Mesendoderm (in vitro differentiated cells): ENCODE measurements at regions not wholly inside any gene's neighbourhood (a gene's known extent, or its start where the extent isn't known, plus 50 kb on each side); places are given as distances from the start of the nearest gene placed in this dataset.

ENCODE experiments used
- DNase-seq: peaks from one replicate; pipeline ENCODE4 v3.0.0; 2013
- H2AK5ac ChIP-seq: 2 replicates; pipeline ENCODE4 v1.6.1; 2013; ENCODE audit warnings: low read length, inconsistent platforms
- H2BK120ac ChIP-seq: 2 replicates; pipeline ENCODE4 v1.6.1; 2013; ENCODE audit warnings: low read depth, mild to moderate bottlenecking, low read length, moderate library complexity, mixed read lengths
- H2BK15ac ChIP-seq: replicated peaks from 2 replicates; pipeline ENCODE4 v1.6.1; 2013; ENCODE audit warnings: low read depth, mild to moderate bottlenecking, moderate library complexity
- H2BK5ac ChIP-seq: 2 replicates; pipeline ENCODE4 v1.6.1; 2013; ENCODE audit warnings: low read length, inconsistent platforms
- H3K18ac ChIP-seq: 2 replicates; pipeline ENCODE4 v1.6.1; 2013; ENCODE audit warnings: mild to moderate bottlenecking, low read length, mixed read lengths
- H3K23ac ChIP-seq: one replicate; pipeline ENCODE4 v1.6.1; 2013; ENCODE audit warnings: low read length
- H3K27ac ChIP-seq: 2 replicates; pipeline ENCODE4 v1.5.1; 2013; ENCODE audit warnings: low read depth, mild to moderate bottlenecking, inconsistent platforms, low read length, moderate library complexity
- H3K27me3 ChIP-seq: 2 replicates; pipeline ENCODE4 v1.6.1; 2013; ENCODE audit warnings: low read length, control low read depth, mild to moderate bottlenecking, inconsistent platforms; ENCODE audit not compliant: insufficient read depth, poor library complexity
- H3K36me3 ChIP-seq: 2 replicates; pipeline ENCODE4 v1.6.1; 2013; ENCODE audit warnings: low read length, inconsistent platforms; ENCODE audit not compliant: control insufficient read depth, insufficient read depth
- H3K4ac ChIP-seq: one replicate; pipeline ENCODE4 v1.6.1; 2013; ENCODE audit warnings: low read depth, mild to moderate bottlenecking, low read length, moderate library complexity
- H3K4me1 ChIP-seq: 2 replicates; pipeline ENCODE4 v1.6.1; 2013; ENCODE audit warnings: low read depth, low read length, inconsistent platforms; ENCODE audit not compliant: control insufficient read depth
- H3K4me2 ChIP-seq: 2 replicates; pipeline ENCODE4 v1.6.1; 2013; ENCODE audit warnings: low read length
- H3K4me3 ChIP-seq: 2 replicates; pipeline ENCODE4 v1.5.1; 2013; ENCODE audit warnings: mild to moderate bottlenecking, low read length
- H3K56ac ChIP-seq: one replicate; pipeline ENCODE4 v1.6.1; 2013; ENCODE audit warnings: low read length
- H3K79me1 ChIP-seq: 2 replicates; pipeline ENCODE4 v1.6.1; 2013; ENCODE audit warnings: low read length, inconsistent platforms
- H3K79me2 ChIP-seq: 2 replicates; pipeline ENCODE4 v1.6.1; 2013; ENCODE audit warnings: mild to moderate bottlenecking, low read length; ENCODE audit not compliant: control insufficient read depth, insufficient read depth
- H3K9ac ChIP-seq: 2 replicates; pipeline ENCODE4 v1.6.1; 2013; ENCODE audit warnings: low read length, inconsistent platforms
- H4K5ac ChIP-seq: one replicate; pipeline ENCODE4 v1.6.1; 2013; ENCODE audit warnings: low read length
- H4K8ac ChIP-seq: one replicate; pipeline ENCODE4 v1.6.1; 2013; ENCODE audit warnings: low read depth, mild to moderate bottlenecking, control low read depth, low read length, moderate library complexity
- WGBS: extraction: QIAGEN DNeasy Blood & Tissue Kit; methylation state at CpG from one replicate; pipeline ENCODE4 v1.1.7; 2013; ENCODE audit warnings: low lambda C conversion rate, missing lambda C conversion rate; ENCODE audit not compliant: insufficient coverage; ENCODE audit errors: extremely low coverage; 5-methylcytosine and 5-hydroxymethylcytosine counted together

DNA sequence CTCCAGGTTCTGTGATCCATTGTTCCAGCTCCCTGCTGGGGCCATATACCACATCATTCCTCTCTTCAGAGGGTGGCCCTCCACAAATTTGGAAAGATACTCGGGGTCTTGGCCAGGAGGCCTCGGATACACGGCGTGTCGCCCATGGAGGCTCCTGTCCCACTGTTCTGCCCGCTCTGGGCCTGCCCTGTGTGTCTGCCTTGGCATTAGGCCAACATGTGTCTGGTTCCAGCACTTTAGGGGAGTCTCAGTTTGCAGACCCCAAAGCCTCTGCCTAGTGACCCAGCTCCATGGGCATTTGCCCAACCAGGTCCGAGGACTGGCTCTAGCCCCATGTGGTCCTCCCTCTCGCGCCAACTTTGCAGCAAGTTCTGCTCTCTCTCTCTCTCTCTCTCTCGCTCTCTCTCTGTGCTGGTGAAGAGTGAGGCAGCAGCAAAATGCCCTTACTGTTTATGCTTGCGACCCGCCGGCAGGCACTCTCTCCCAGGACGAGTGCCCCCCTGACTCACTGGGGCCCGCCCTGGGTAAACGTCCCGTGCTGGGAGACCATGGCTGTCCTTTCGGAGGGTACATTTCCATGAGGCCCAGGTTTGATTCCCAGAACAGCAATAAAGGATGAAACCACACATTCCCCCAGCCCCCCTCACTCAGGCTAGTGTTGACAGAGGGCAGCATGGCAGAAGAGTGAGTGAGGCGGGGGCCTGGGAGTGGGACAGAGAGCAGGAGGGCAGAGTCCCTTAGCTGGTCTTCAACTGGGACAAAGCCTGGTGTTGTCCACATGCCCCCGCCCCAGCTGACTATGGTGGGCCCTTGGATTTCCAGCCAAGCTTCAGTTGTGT is 77.9 kb downstream of the ISG20 start:
- H3K9ac ChIP-seq: no peak overlapping the region
- H3K4me1 ChIP-seq: no peaks in the 10 kb centered on the region
- no peak overlapping the region for H4K8ac ChIP-seq
- H2BK15ac ChIP-seq: no peak overlapping the region
- no peak overlapping the region for H3K4me3 ChIP-seq
- H3K79me2 ChIP-seq: no peaks in the 10 kb centered on the region
- H3K56ac ChIP-seq: no peak overlapping the region
- H2BK120ac ChIP-seq: no peak overlapping the region
- H2AK5ac ChIP-seq: no peak overlapping the region
- no peaks in the 10 kb centered on the region for H3K79me1 ChIP-seq
- H3K4ac ChIP-seq: no peak overlapping the region
- no peaks in the 10 kb centered on the region for H3K27me3 ChIP-seq
- H3K27ac ChIP-seq: no peak overlapping the region
- no peak overlapping the region for H3K23ac ChIP-seq
- H2BK5ac ChIP-seq: no peak overlapping the region
- no peaks in the 10 kb centered on the region for H3K36me3 ChIP-seq
- no peak for DNase-seq
- H3K4me2 ChIP-seq: no peak overlapping the region
- no peak overlapping the region for H3K18ac ChIP-seq
- no CpG with 5 or more reads among the region's 20 CpGs for WGBS
- H4K5ac ChIP-seq: no peak overlapping the region

DNA sequence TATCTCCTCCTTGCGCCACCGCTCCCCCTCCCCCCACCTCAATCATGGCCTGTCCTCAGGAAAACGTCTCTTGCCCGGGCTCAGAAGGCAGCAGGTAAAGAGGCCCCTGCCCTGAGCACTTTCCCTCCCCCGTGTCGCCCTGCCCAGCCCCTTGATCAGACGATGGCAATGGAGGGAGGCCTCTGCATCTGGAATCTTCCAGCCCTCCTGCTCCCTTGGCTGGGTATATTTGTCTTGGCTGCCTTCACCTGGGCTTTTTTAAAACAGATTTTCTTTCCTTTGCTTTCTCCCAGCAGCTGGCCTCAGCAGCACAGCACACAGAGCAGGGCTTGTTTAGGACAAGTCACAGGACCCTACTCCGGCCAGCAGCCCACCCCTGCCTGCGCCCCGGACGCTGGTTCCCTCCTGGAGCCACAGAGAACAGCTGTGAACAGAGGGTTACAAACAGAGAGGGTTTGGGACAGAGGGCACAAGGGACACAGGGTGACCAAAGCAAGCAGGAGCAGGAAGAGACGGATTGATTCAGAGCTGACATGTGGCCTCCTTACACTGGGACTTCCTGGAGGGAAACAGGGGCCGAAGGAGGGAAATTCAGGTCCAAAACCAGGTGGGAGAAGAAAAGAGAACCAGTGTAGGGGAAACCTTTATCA is 78.7 kb downstream of the ISG20 start:
- no peak overlapping the region for H3K4me2 ChIP-seq
- H3K79me2 ChIP-seq: no peaks in the 10 kb centered on the region
- no peak overlapping the region for H2BK15ac ChIP-seq
- H3K36me3 ChIP-seq: no peaks in the 10 kb centered on the region
- H3K4me1 ChIP-seq: no peaks in the 10 kb centered on the region
- H3K4me3 ChIP-seq: no peak overlapping the region
- H2BK5ac ChIP-seq: no peak overlapping the region
- no peak overlapping the region for H4K5ac ChIP-seq
- H3K18ac ChIP-seq: no peak overlapping the region
- no peak overlapping the region for H3K56ac ChIP-seq
- no peak overlapping the region for H2BK120ac ChIP-seq
- H3K79me1 ChIP-seq: no peaks in the 10 kb centered on the region
- no peaks in the 10 kb centered on the region for H3K27me3 ChIP-seq
- H2AK5ac ChIP-seq: no peak overlapping the region
- no CpG with 5 or more reads among the region's 13 CpGs for WGBS
- H3K27ac ChIP-seq: no peak overlapping the region
- DNase-seq: no peak
- H3K23ac ChIP-seq: no peak overlapping the region
- H3K9ac ChIP-seq: no peak overlapping the region
- H4K8ac ChIP-seq: no peak overlapping the region
- no peak overlapping the region for H3K4ac ChIP-seq

DNA sequence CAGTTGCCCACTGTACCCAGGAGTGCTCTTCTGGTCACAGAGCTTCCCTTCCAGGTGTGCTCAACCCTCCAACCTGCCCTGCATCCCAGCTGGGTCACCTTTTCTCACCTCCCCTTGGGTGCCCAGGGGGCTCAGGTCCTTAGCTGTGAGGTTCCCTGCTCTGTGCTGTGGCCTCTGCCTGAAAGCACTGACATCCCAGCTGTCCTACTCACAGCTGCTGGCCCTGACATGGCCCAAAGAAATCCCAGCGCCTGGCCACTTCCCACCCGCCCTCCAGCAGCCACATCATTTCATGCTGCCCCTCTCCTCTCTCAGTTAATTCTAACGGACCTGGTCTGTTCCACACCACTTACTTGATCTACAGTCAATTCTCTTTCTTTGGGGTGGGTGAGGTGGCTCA is 79.9 kb downstream of the ISG20 start:
- Histone ChIP-seq H3K23ac (no peak overlapping the region), H3K56ac (no peak overlapping the region), H3K9ac (no peak overlapping the region), H3K27me3 (no peaks in the 10 kb centered on the region), H2BK120ac (no peak overlapping the region), H4K8ac (no peak overlapping the region), H2BK5ac (no peak overlapping the region), H2BK15ac (no peak overlapping the region), H3K4me2 (no peak overlapping the region), H3K4me1 (no peaks in the 10 kb centered on the region), H3K36me3 (no peaks in the 10 kb centered on the region), H3K79me1 (no peaks in the 10 kb centered on the region), H3K4me3 (no peak overlapping the region), H2AK5ac (no peak overlapping the region), H3K18ac (no peak overlapping the region), H3K79me2 (no peaks in the 10 kb centered on the region), H3K27ac (no peak overlapping the region), H3K4ac (no peak overlapping the region), H4K5ac (no peak overlapping the region)
- no peak for DNase-seq
- no CpG with 5 or more reads among the region's 3 CpGs for WGBS

DNA sequence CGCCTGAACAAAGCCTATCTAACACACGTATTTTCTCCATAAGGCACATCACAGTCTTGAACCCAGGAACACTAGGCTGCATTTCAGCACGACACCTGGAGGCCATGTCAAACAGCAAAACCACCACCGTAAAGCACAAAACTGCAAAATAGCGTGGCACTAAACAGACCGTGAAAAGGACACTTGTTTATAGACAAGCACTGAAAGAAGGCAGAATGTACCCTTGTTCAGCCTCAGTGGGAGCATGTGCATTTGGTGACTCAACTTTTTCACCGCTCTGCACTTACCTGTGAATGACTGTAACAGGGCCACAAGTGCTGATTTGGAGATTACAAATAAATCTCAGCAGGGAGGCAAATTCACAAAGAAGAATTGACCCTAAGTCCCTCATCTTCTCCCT is 80.8 kb downstream of the ISG20 start:
- Histone ChIP-seq H3K36me3 (no peaks in the 10 kb centered on the region), H3K23ac (no peak overlapping the region), H4K5ac (no peak overlapping the region), H3K9ac (no peak overlapping the region), H3K27ac (no peak overlapping the region), H2BK120ac (no peak overlapping the region), H2BK15ac (no peak overlapping the region), H3K4me1 (no peaks in the 10 kb centered on the region), H3K27me3 (no peaks in the 10 kb centered on the region), H3K4ac (no peak overlapping the region), H3K4me2 (no peak overlapping the region), H4K8ac (no peak overlapping the region), H3K4me3 (no peak overlapping the region), H2AK5ac (no peak overlapping the region), H3K56ac (no peak overlapping the region), H3K79me1 (no peaks in the 10 kb centered on the region), H2BK5ac (no peak overlapping the region), H3K18ac (no peak overlapping the region), H3K79me2 (no peaks in the 10 kb centered on the region)
- no CpG with 5 or more reads among the region's 7 CpGs for WGBS
- no peak for DNase-seq

DNA sequence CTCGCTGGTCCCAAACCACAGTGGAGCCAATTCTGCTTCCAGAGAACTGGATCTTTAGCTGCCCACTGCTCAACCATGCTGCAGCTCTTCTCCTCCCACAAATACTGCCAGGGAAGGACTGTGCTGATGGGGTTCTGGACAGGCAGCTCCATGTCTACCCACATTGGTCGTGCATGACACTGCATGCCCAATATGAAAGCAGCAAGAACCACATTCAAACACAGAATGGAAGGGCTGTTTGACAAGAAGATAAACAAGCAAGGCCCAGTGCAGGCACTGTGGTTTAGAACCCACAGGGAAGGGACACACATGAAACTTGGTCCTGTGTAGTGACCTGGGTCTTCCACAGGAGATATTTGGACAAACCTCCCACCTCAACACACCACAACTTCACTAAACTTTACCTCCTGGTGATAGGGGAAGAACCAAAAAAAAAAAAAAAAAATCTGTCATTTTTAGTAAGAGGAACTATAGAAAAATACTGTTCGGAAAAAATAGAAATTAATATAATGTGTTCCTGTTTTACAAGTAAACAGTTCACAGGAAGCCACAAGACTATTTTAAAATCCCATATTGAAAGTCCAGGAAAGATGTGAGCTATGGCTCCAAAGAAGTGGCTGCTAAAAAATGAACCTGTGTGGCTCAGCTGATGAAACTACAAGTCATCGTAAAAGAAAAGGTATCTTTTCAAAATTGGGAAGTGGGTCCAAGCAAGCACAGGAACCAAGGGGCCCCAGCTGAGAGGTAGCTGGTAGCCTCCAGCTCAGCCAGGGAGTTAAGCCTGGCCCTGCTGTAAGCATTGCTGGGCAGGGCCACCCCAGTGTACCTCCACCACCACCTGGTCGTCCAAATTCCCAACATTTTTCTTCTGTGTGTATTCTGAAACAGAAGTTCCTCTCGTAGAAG is 77.7 kb upstream of the ACAN start:
- no peak overlapping the region for H4K8ac ChIP-seq
- H3K27me3 ChIP-seq: no peaks in the 10 kb centered on the region
- H2BK120ac ChIP-seq: no peak overlapping the region
- no peak overlapping the region for H3K9ac ChIP-seq
- H3K56ac ChIP-seq: no peak overlapping the region
- no peak overlapping the region for H4K5ac ChIP-seq
- no peak overlapping the region for H3K18ac ChIP-seq
- no peaks in the 10 kb centered on the region for H3K4me1 ChIP-seq
- no peaks in the 10 kb centered on the region for H3K79me2 ChIP-seq
- H3K27ac ChIP-seq: no peak overlapping the region
- no peak overlapping the region for H2AK5ac ChIP-seq
- WGBS: no CpG with 5 or more reads among the region's 6 CpGs
- no peaks in the 10 kb centered on the region for H3K79me1 ChIP-seq
- no peak overlapping the region for H3K23ac ChIP-seq
- no peaks in the 10 kb centered on the region for H3K36me3 ChIP-seq
- no peak overlapping the region for H3K4ac ChIP-seq
- no peak overlapping the region for H2BK15ac ChIP-seq
- no peak overlapping the region for H3K4me2 ChIP-seq
- no peak overlapping the region for H2BK5ac ChIP-seq
- no peak overlapping the region for H3K4me3 ChIP-seq
- DNase-seq: no peak
